HG03565 (cell line): ENCODE measurements at regions not wholly inside any gene's neighbourhood (a gene's known extent, or its start where the extent isn't known, plus 50 kb on each side); places are given as distances from the start of the nearest gene placed in this dataset.
"Not testable (repeated sequence)": the region's sequence is repeated elsewhere in the genome, so short reads cannot be mapped to it uniquely, and the experiment has no call there.

Experiments
- ATAC-seq: cut with Tn5 transposase; IDR thresholded peaks from one replicate; pipeline ENCODE4 v1.9.1; 2021; ENCODE audit warnings: mild to moderate bottlenecking, moderate library complexity; ENCODE audit not compliant: unreplicated experiment

DNA sequence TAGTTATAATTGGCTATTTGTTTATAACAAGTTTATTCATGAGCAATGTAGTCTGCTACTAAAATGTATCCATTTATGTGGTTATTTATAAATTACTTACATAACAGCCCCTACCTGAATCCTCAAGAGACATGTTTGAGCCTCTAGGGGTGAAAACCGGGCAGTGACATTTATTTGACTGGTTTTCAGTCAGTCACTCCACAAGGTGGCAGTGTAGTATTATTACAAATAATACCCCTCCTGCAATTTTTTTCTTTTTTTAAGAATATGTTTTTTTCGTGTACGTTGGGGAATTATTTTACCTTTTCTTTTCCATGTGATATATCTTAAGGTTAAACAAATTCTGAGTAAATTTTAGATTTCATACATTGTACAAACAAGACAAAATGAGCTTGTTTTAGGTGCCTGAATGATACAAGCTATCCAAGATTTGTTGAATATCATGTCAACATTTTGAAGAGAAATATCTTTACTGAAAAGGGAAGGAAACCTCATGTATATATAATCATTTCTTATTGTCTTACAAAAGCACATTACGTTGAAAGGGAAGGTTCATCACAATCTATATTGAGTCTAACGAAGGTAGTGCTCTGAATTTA lies 598.7 kb upstream of the TECRL start:
- peak; percentile 66 for ATAC-seq

DNA sequence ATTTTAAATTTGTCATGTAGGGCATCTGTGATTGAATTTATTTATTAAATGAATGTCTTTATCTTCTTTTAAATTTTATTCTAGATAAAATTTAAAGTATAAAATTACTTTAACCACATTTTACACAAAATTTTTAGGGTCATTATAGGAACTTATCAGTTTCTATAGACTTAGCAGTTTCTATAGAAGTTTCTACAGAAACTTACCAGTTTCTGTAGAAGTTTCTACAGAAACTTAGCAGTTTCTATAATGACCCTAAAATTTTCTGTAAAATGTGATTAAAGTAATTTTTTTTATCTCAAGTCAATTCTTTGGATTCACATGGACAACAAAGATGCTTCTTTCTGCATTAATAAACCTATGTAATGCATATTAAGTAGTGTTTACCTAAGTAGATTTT lies 565.9 kb upstream of the TECRL start:
- ATAC-seq, result no peak

GRCh38 chr4:64969081-64969480 lies 559.8 kb upstream of the TECRL start:
- ATAC-seq, result no peak

- no peak for ATAC-seq
Observed at GRCh38 chr4:64967286-64967685, 558.0 kb upstream of the TECRL start.

- no peak for ATAC-seq
Observed at GRCh38 chr4:64960516-64960915, 551.3 kb upstream of the TECRL start.

- ATAC-seq, result no peak
Observed at GRCh38 chr4:64940698-64941097, 531.4 kb upstream of the TECRL start.

- no peak for ATAC-seq
Observed at GRCh38 chr4:64935469-64936001, 526.3 kb upstream of the TECRL start.

GRCh38 chr4:64911846-64912245 lies 502.6 kb upstream of the TECRL start:
- no peak for ATAC-seq

DNA sequence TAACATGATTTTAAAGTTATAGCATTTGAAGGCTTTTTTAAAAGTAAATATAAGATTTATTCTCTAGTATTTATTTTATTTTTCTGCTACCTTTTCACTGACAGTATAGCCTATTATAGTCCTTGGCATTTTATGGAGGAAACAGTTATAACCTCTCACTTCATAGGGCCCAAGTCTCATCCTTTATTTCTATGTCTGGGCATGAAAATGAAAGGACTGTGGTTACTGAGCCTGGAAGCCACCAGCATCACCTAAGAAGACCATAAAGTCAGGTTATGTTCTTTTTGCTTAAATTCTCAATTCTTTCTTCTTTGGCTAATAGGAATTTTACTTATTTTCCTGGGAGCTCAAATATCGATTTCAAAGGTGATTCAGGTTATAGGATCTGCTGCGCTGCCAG lies 494.7 kb upstream of the TECRL start:
- ATAC-seq, result no peak

DNA sequence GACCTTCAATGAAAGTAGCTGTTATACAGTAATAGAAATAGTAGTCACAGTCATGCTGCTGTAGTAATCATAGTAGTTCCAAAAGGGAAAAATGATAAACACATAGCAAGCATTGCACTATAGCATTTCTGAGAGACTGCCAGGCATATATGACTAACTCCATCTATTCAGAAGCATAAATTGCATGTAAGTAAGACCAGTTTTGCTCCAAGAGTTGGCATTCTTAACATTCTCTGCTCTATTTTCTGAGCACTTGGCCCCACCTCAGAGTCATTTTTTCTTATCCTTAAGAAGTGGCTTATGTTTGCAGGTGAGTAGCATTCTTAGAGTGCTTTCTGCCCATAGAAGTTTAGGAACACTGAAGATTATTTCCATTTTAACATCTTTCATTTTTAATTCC lies 490.3 kb upstream of the TECRL start:
- ATAC-seq, result no peak

GRCh38 chr4:64899030-64899429 lies 489.8 kb upstream of the TECRL start:
- ATAC-seq, result not testable (repeated sequence)

- no peak for ATAC-seq
Observed at GRCh38 chr4:64897683-64898082, 488.4 kb upstream of the TECRL start.

DNA sequence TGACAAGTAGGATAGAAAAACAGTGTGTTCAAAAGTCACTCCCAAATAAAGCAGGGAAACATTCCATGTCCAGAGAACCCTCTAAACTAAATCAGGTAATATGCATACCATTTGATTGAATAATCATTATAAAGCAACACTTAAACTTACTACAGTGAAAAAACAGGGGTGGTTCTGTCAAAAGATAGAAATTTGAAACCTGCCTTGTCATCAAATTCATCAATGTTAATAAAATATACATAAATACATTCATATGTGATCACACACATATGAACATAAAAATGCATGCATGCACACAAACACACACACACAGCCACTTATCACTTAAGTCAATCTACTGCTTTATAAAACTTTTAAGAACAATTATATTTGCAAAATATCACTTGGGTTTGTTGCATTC lies 485.8 kb upstream of the TECRL start:
- no peak for ATAC-seq

- no peak for ATAC-seq
Observed at GRCh38 chr4:64893205-64893604, 484.0 kb upstream of the TECRL start.

GRCh38 chr4:64889906-64890610 lies 480.8 kb upstream of the TECRL start:
- ATAC-seq, result no peak

- ATAC-seq, result no peak
Observed at GRCh38 chr4:64883087-64883807, 474.0 kb upstream of the TECRL start.

GRCh38 chr4:64882311-64883086 lies 473.2 kb upstream of the TECRL start:
- no peak for ATAC-seq

- ATAC-seq, result no peak
Observed at GRCh38 chr4:64880557-64880956, 471.3 kb upstream of the TECRL start.

- no peak for ATAC-seq
Observed at GRCh38 chr4:64876021-64876420, 466.8 kb upstream of the TECRL start.

DNA sequence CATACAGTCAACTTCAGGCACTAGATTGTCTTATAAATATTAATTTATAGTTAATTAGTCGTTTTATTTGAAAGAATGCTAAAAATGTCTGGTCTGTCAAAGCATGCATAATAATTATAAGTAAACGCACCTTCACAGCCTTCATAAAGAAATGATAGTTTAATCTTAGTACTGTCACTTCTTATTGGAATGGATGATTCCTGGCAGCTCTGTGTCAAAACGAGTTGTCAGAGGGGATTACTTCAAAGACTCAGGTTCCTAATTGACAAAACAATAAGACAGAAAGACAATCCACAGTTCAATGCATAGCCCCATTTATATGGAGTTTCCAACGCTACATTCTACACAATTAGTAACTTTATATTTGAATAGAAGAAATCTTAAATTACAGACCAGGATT lies 461.3 kb upstream of the TECRL start:
- ATAC-seq, result no peak

DNA sequence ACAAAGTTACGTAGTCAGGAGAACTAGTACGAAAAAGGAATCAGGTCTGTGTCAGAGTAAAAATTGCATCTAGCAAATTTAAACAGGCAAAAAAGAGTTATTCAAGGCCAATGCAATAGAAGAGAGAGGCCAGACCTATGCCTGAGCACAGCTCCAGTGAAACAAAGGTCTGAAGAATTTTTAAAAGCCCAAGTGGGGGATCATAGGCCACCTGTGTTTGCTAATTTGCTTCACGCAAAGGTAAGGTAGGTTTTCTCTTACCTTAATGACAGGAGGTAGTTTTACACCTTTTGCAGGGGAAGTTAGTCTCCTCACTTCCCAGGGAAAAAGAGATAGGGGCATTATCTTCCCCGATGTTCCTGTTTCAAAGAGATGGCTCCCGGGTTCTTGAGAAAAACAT lies 448.6 kb upstream of the TECRL start:
- no peak for ATAC-seq
